HepG2 (cell line): ENCODE measurements at regions not wholly inside any gene's neighbourhood (a gene's known extent, or its start where the extent isn't known, plus 50 kb on each side); places are given as distances from the start of the nearest gene placed in this dataset.
A peak's percentile ranks its signal among the peaks of the same experiment; 100 is the strongest.

Experiments used
- ARID2 ChIP-seq: sonication (generic); formaldehyde crosslinking; IDR thresholded peaks from 2 replicates; pipeline ENCODE4 v1.8.1; 2022; ENCODE audit warnings: mild to moderate bottlenecking, missing genetic modification reagents, borderline replicate concordance
- CENPT ChIP-seq: sonication (generic); formaldehyde crosslinking; IDR thresholded peaks from 2 replicates; pipeline ENCODE4 v1.8.0; 2022; ENCODE audit warnings: low read depth, mild to moderate bottlenecking, moderate library complexity, missing genetic modification reagents
- FOXC1 ChIP-seq: sonication (generic); formaldehyde crosslinking; IDR thresholded peaks from 2 replicates; pipeline ENCODE4 v1.8.0; 2022; ENCODE audit warnings: mild to moderate bottlenecking, missing genetic modification reagents, borderline replicate concordance
- FOXK2 ChIP-seq: fragments of 450-650 bp; IDR thresholded peaks from 2 replicates; pipeline ENCODE4 v1.6.1; 2016
- GABPB1 ChIP-seq: IDR thresholded peaks from 2 replicates; pipeline ENCODE4 v1.6.1; 2016; ENCODE audit warnings: mild to moderate bottlenecking, missing genetic modification reagents, moderate library complexity, missing compliant biosample characterization
- HDAC1 ChIP-seq: sonication (generic); formaldehyde crosslinking; IDR thresholded peaks from 2 replicates; pipeline ENCODE4 v1.5.1; 2020; ENCODE audit warnings: mild to moderate bottlenecking, missing genetic modification reagents
- LCORL ChIP-seq, 2 experiments: fragments of 450-650 bp in 1 of 2; sonication (generic) in 1 of 2; formaldehyde crosslinking in 1 of 2; IDR thresholded peaks; 2 replicates each; pipeline versions ENCODE4 v1.5.0 to v1.6.1; 2017 to 2020; ENCODE audit warnings: antibody characterized with exemption in 1 of 2, missing genetic modification reagents in 1 of 2
- MTA3 ChIP-seq: sonication (generic); formaldehyde crosslinking; IDR thresholded peaks from 2 replicates; pipeline ENCODE4 v1.4.0; 2020; ENCODE audit warnings: missing genetic modification reagents
- NCOA1 ChIP-seq: sonication (generic); formaldehyde crosslinking; IDR thresholded peaks from 2 replicates; pipeline ENCODE4 v1.9.0; 2021; ENCODE audit warnings: missing genetic modification reagents
- NFIC ChIP-seq: IDR thresholded peaks from 2 replicates; pipeline ENCODE4 v1.6.1; 2012; ENCODE audit warnings: mild to moderate bottlenecking, low read length, inconsistent platforms
- NR2F6 ChIP-seq, 2 experiments: IDR thresholded peaks; 2 replicates each; pipeline ENCODE4 v1.6.1; 2016; ENCODE audit warnings: antibody characterized with exemption in 1 of 2, mild to moderate bottlenecking in 1 of 2
- RCOR2 ChIP-seq: IDR thresholded peaks from 2 replicates; pipeline ENCODE4 v1.6.1; 2016; ENCODE audit warnings: missing biosample characterization, missing genetic modification reagents
- RXRB ChIP-seq: IDR thresholded peaks from 2 replicates; pipeline ENCODE4 v1.6.1; 2016; ENCODE audit warnings: borderline replicate concordance, missing genetic modification reagents, missing compliant biosample characterization
- SATB2 ChIP-seq: sonication (generic); formaldehyde crosslinking; IDR thresholded peaks from 2 replicates; pipeline ENCODE4 v1.5.0; 2020; ENCODE audit warnings: missing genetic modification reagents
- SOX6 ChIP-seq, 2 experiments: fragments of 450-650 bp in 1 of 2; sonication (generic) in 1 of 2; formaldehyde crosslinking in 1 of 2; IDR thresholded peaks; 2 replicates each; pipeline versions ENCODE4 v1.4.0 to v1.6.1; 2017 to 2020; ENCODE audit warnings: antibody characterized with exemption in 1 of 2, mild to moderate bottlenecking in 1 of 2, missing genetic modification reagents in 1 of 2
- SRSF1 ChIP-seq: fragments of 200-400 bp; formaldehyde crosslinking; optimal IDR thresholded peaks from 2 replicates; pipeline ENCODE3; 2017; ENCODE audit warnings: mild to moderate bottlenecking, low read depth, low read length, moderate library complexity
- THAP11 ChIP-seq: IDR thresholded peaks from 2 replicates; pipeline ENCODE4 v1.6.1; 2016; ENCODE audit warnings: missing biosample characterization, missing genetic modification reagents
- TP53 ChIP-seq: sonication (generic); formaldehyde crosslinking; conservative IDR thresholded peaks from 2 replicates; pipeline ENCODE4 v1.4.0; 2020; ENCODE audit warnings: missing genetic modification reagents
- XRCC5 ChIP-seq: fragments of 200-400 bp; formaldehyde crosslinking; optimal IDR thresholded peaks from 2 replicates; pipeline ENCODE3; 2017; ENCODE audit warnings: mild to moderate bottlenecking, low read length
- ZNF205 ChIP-seq: IDR thresholded peaks from 2 replicates; pipeline ENCODE4 v1.6.1; 2018; ENCODE audit warnings: missing biosample characterization, missing genetic modification reagents
- ZNF274 ChIP-seq: sonication (generic); formaldehyde crosslinking; IDR thresholded peaks from 2 replicates; pipeline ENCODE4 v1.5.1; 2020; ENCODE audit warnings: mild to moderate bottlenecking, missing genetic modification reagents
- ZNF468 ChIP-seq: sonication (generic); formaldehyde crosslinking; IDR thresholded peaks from 2 replicates; pipeline ENCODE4 v1.8.0; 2022; ENCODE audit warnings: mild to moderate bottlenecking, moderate library complexity, missing genetic modification reagents
- ZNF567 ChIP-seq: sonication (generic); formaldehyde crosslinking; IDR thresholded peaks from 2 replicates; pipeline ENCODE4 v1.8.1; 2023; ENCODE audit warnings: mild to moderate bottlenecking, missing genetic modification reagents, borderline replicate concordance
- ZNF746 ChIP-seq: sonication (generic); formaldehyde crosslinking; IDR thresholded peaks from 2 replicates; pipeline ENCODE4 v1.8.0; 2022; ENCODE audit warnings: mild to moderate bottlenecking, missing genetic modification reagents
- ZNF761 ChIP-seq: sonication (generic); formaldehyde crosslinking; conservative IDR thresholded peaks from 2 replicates; pipeline ENCODE4 v1.4.0; 2020; ENCODE audit warnings: mild to moderate bottlenecking, missing genetic modification reagents
- ZSCAN22 ChIP-seq: sonication (generic); formaldehyde crosslinking; IDR thresholded peaks from 2 replicates; pipeline ENCODE4 v1.4.0; 2020; ENCODE audit warnings: mild to moderate bottlenecking, missing genetic modification reagents
- TF ChIP-seq, protein P1 (sequence below): sonication (generic); formaldehyde crosslinking; IDR thresholded peaks from 2 replicates; pipeline ENCODE4 v1.9.0; 2021; ENCODE audit warnings: missing genetic modification reagents, mild to moderate bottlenecking, borderline replicate concordance
- TF ChIP-seq, protein P2 (sequence below): sonication (generic); formaldehyde crosslinking; IDR thresholded peaks from 2 replicates; pipeline ENCODE4 v1.8.0; 2022; ENCODE audit warnings: mild to moderate bottlenecking, missing genetic modification reagents; ENCODE audit not compliant: insufficient replicate concordance
- TF ChIP-seq, protein P3 (sequence below): IDR thresholded peaks from 2 replicates; pipeline ENCODE4 v1.6.1; 2016; ENCODE audit warnings: missing compliant biosample characterization, missing genetic modification reagents, borderline replicate concordance

DNA sequence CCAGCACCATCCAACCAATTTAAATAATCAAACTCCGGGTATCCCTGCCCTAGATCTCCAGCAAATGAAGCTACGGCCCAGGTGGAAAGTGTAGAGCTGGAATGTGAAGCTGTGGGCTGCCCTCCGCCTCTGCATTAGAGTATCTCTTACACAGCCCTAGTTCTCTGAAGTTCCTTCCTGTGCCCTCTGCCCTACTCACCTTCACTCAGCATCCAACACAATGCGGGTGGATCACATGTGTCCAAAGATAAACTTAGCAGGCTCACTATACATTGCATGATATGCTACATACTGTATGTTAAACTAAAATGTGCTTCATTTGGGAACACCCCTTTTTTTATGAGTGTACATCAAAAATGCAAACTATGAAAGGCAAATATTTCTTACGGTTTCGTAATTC is 70.0 kb upstream of the RAD23B start (continued):
- TF ChIP-seq XRCC5 = no peak
- no peak for TF ChIP-seq LCORL (IDR thresholded peaks at IDR 0.05)
- TF ChIP-seq LCORL (CRISPR knock-in tag; IDR thresholded peaks at IDR 0.05) = 0 out of 2 replicates have a peak, but pooled peaks have one; percentile 18
- no peak for TF ChIP-seq SRSF1
- TF ChIP-seq, protein P1, sequence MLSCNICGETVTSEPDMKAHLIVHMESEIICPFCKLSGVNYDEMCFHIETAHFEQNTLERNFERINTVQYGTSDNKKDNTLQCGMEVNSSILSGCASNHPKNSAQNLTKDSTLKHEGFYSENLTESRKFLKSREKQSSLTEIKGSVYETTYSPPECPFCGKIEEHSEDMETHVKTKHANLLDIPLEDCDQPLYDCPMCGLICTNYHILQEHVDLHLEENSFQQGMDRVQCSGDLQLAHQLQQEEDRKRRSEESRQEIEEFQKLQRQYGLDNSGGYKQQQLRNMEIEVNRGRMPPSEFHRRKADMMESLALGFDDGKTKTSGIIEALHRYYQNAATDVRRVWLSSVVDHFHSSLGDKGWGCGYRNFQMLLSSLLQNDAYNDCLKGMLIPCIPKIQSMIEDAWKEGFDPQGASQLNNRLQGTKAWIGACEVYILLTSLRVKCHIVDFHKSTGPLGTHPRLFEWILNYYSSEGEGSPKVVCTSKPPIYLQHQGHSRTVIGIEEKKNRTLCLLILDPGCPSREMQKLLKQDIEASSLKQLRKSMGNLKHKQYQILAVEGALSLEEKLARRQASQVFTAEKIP (CRISPR knock-in tag) = no peak
- no peak for TF ChIP-seq NFIC
- no peak for TF ChIP-seq CENPT
- TF ChIP-seq ZNF205 (CRISPR knock-in tag) = no peak
- TF ChIP-seq NR2F6 (IDR thresholded peaks at IDR 0.05) = no peak
- peak; percentile 27; the same call in 1 of the 2 replicates for TF ChIP-seq NR2F6 (CRISPR knock-in tag; IDR thresholded peaks at IDR 0.05)
- TF ChIP-seq RXRB (CRISPR knock-in tag) = peak; percentile 79
- TF ChIP-seq, protein P2, sequence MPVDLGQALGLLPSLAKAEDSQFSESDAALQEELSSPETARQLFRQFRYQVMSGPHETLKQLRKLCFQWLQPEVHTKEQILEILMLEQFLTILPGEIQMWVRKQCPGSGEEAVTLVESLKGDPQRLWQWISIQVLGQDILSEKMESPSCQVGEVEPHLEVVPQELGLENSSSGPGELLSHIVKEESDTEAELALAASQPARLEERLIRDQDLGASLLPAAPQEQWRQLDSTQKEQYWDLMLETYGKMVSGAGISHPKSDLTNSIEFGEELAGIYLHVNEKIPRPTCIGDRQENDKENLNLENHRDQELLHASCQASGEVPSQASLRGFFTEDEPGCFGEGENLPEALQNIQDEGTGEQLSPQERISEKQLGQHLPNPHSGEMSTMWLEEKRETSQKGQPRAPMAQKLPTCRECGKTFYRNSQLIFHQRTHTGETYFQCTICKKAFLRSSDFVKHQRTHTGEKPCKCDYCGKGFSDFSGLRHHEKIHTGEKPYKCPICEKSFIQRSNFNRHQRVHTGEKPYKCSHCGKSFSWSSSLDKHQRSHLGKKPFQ = no peak
- no peak for TF ChIP-seq ZNF468 (CRISPR knock-in tag)
- no peak for TF ChIP-seq GABPB1 (CRISPR knock-in tag)
- no peak for TF ChIP-seq ZNF746 (CRISPR knock-in tag)
- no peak for TF ChIP-seq SATB2
- TF ChIP-seq, protein P3, sequence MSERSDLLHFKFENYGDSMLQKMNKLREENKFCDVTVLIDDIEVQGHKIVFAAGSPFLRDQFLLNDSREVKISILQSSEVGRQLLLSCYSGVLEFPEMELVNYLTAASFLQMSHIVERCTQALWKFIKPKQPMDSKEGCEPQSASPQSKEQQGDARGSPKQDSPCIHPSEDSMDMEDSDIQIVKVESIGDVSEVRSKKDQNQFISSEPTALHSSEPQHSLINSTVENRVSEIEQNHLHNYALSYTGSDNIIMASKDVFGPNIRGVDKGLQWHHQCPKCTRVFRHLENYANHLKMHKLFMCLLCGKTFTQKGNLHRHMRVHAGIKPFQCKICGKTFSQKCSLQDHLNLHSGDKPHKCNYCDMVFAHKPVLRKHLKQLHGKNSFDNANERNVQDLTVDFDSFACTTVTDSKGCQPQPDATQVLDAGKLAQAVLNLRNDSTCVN (CRISPR knock-in tag) = no peak
- no peak for TF ChIP-seq ZSCAN22
- TF ChIP-seq FOXK2 = no peak
- TF ChIP-seq THAP11 (CRISPR knock-in tag) = no peak
- TF ChIP-seq RCOR2 = no peak
- TF ChIP-seq ZNF567 = 0 out of 2 replicates have a peak, but pooled peaks have one; percentile 24
- TF ChIP-seq ZNF274 (CRISPR knock-in tag) = no peak
- 0 out of 2 replicates have a peak, but pooled peaks have one; percentile 44 for TF ChIP-seq TP53 (CRISPR knock-in tag)
- 0 out of 2 replicates have a peak, but pooled peaks have one; percentile 12 for TF ChIP-seq HDAC1
- no peak for TF ChIP-seq MTA3 (CRISPR knock-in tag)
- no peak for TF ChIP-seq NCOA1 (CRISPR knock-in tag)
- TF ChIP-seq ARID2 (CRISPR knock-in tag) = no peak
- peak; percentile 56; the same call in 1 of the 2 replicates for TF ChIP-seq FOXC1 (CRISPR knock-in tag)
- TF ChIP-seq ZNF761 (CRISPR knock-in tag) = no peak
- TF ChIP-seq SOX6 (IDR thresholded peaks at IDR 0.05) = no peak
- TF ChIP-seq SOX6 (CRISPR knock-in tag; IDR thresholded peaks at IDR 0.05) = 0 out of 2 replicates have a peak, but pooled peaks have one; percentile 12
